ENCODE measurements at regions not wholly inside any gene's neighbourhood (a gene's known extent, or its start where the extent isn't known, plus 50 kb on each side); places are given as distances from the start of the nearest gene placed in this dataset.

GRCh38 chr13:111425326-111425725 is 104.9 kb downstream of the TEX29 start:
- H3K27me3 Mint-ChIP-seq (ENCODE audit: insufficient read depth, low read depth, poor library complexity) = peaks cover 10% of the 10 kb centered on the region
- no peaks in the 10 kb centered on the region for H3K9me3 Mint-ChIP-seq
- no peaks in the 10 kb centered on the region for H3K27me3 ChIP-seq (ENCODE audit: insufficient read depth)
- TF ChIP-seq, protein P1, sequence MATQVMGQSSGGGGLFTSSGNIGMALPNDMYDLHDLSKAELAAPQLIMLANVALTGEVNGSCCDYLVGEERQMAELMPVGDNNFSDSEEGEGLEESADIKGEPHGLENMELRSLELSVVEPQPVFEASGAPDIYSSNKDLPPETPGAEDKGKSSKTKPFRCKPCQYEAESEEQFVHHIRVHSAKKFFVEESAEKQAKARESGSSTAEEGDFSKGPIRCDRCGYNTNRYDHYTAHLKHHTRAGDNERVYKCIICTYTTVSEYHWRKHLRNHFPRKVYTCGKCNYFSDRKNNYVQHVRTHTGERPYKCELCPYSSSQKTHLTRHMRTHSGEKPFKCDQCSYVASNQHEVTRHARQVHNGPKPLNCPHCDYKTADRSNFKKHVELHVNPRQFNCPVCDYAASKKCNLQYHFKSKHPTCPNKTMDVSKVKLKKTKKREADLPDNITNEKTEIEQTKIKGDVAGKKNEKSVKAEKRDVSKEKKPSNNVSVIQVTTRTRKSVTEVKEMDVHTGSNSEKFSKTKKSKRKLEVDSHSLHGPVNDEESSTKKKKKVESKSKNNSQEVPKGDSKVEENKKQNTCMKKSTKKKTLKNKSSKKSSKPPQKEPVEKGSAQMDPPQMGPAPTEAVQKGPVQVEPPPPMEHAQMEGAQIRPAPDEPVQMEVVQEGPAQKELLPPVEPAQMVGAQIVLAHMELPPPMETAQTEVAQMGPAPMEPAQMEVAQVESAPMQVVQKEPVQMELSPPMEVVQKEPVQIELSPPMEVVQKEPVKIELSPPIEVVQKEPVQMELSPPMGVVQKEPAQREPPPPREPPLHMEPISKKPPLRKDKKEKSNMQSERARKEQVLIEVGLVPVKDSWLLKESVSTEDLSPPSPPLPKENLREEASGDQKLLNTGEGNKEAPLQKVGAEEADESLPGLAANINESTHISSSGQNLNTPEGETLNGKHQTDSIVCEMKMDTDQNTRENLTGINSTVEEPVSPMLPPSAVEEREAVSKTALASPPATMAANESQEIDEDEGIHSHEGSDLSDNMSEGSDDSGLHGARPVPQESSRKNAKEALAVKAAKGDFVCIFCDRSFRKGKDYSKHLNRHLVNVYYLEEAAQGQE (IDR thresholded peaks at IDR 0.05; ENCODE audit: unreplicated experiment) = no peak
- TF ChIP-seq CREB1 (CRISPR knock-in tag; IDR thresholded peaks at IDR 0.05; ENCODE audit: low read depth) (no peak), POLR2AphosphoS5 (IDR thresholded peaks at IDR 0.05; ENCODE audit: low read depth) (no peak), JUNB (IDR thresholded peaks at IDR 0.05; ENCODE audit: unreplicated experiment) (no peak), CTCF (conservative IDR thresholded peaks at IDR 0.05; ENCODE audit: low read depth in 2 of 2) (no peak), ZNF331 (CRISPR knock-in tag; IDR thresholded peaks at IDR 0.05; ENCODE audit: low read depth) (no peak), ZNF114 (CRISPR knock-in tag; IDR thresholded peaks at IDR 0.05) (no peak), NANOG (IDR thresholded peaks at IDR 0.05; ENCODE audit: borderline replicate concordance) (no peak), STAT1 (IDR thresholded peaks at IDR 0.05; ENCODE audit: unreplicated experiment) (no peak), EZH2phosphoT487 (IDR thresholded peaks at IDR 0.05; ENCODE audit: unreplicated experiment) (no peak), ETS1 (IDR thresholded peaks at IDR 0.05) (no peak), EZH2 (IDR thresholded peaks at IDR 0.05; ENCODE audit: low read depth, unreplicated experiment) (no peak)
- TF ChIP-seq, protein P2, sequence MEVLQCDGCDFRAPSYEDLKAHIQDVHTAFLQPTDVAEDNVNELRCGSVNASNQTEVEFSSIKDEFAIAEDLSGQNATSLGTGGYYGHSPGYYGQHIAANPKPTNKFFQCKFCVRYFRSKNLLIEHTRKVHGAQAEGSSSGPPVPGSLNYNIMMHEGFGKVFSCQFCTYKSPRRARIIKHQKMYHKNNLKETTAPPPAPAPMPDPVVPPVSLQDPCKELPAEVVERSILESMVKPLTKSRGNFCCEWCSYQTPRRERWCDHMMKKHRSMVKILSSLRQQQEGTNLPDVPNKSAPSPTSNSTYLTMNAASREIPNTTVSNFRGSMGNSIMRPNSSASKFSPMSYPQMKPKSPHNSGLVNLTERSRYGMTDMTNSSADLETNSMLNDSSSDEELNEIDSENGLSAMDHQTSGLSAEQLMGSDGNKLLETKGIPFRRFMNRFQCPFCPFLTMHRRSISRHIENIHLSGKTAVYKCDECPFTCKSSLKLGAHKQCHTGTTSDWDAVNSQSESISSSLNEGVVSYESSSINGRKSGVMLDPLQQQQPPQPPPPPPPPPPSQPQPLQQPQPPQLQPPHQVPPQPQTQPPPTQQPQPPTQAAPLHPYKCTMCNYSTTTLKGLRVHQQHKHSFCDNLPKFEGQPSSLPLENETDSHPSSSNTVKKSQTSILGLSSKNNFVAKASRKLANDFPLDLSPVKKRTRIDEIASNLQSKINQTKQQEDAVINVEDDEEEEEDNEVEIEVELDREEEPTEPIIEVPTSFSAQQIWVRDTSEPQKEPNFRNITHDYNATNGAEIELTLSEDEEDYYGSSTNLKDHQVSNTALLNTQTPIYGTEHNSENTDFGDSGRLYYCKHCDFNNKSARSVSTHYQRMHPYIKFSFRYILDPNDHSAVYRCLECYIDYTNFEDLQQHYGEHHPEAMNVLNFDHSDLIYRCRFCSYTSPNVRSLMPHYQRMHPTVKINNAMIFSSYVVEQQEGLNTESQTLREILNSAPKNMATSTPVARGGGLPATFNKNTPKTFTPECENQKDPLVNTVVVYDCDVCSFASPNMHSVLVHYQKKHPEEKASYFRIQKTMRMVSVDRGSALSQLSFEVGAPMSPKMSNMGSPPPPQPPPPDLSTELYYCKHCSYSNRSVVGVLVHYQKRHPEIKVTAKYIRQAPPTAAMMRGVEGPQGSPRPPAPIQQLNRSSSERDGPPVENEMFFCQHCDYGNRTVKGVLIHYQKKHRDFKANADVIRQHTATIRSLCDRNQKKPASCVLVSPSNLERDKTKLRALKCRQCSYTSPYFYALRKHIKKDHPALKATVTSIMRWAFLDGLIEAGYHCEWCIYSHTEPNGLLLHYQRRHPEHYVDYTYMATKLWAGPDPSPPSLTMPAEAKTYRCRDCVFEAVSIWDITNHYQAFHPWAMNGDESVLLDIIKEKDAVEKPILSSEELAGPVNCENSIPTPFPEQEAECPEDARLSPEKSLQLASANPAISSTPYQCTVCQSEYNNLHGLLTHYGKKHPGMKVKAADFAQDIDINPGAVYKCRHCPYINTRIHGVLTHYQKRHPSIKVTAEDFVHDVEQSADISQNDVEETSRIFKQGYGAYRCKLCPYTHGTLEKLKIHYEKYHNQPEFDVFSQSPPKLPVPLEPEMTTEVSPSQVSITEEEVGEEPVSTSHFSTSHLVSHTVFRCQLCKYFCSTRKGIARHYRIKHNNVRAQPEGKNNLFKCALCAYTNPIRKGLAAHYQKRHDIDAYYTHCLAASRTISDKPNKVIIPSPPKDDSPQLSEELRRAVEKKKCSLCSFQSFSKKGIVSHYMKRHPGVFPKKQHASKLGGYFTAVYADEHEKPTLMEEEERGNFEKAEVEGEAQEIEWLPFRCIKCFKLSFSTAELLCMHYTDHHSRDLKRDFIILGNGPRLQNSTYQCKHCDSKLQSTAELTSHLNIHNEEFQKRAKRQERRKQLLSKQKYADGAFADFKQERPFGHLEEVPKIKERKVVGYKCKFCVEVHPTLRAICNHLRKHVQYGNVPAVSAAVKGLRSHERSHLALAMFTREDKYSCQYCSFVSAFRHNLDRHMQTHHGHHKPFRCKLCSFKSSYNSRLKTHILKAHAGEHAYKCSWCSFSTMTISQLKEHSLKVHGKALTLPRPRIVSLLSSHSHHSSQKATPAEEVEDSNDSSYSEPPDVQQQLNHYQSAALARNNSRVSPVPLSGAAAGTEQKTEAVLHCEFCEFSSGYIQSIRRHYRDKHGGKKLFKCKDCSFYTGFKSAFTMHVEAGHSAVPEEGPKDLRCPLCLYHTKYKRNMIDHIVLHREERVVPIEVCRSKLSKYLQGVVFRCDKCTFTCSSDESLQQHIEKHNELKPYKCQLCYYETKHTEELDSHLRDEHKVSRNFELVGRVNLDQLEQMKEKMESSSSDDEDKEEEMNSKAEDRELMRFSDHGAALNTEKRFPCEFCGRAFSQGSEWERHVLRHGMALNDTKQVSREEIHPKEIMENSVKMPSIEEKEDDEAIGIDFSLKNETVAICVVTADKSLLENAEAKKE (CRISPR knock-in tag; IDR thresholded peaks at IDR 0.05) = no peak
- H3K4me3 Mint-ChIP-seq = no peak overlapping the region
- H3K27ac ChIP-seq (ENCODE audit: low read depth) = no peak overlapping the region
- H3K36me3 ChIP-seq (ENCODE audit: insufficient read depth) = no peaks in the 10 kb centered on the region
- H3K9me2 ChIP-seq (ENCODE audit: insufficient read depth) = no peaks in the 10 kb centered on the region
- H3K36me3 Mint-ChIP-seq (ENCODE audit: low read depth) = no peaks in the 10 kb centered on the region
- no peak overlapping the region for H2AFZ ChIP-seq
- no peaks in the 10 kb centered on the region for H4K20me1 ChIP-seq (replicated peaks; ENCODE audit: insufficient read depth)
- ATAC-seq (no peak), DNase-seq (ENCODE audit: low spot score) (no peak)
- H3K79me2 ChIP-seq (replicated peaks; ENCODE audit: insufficient read depth) = no peaks in the 10 kb centered on the region
- no peaks in the 10 kb centered on the region for H3K4me1 ChIP-seq (ENCODE audit: insufficient read depth)
- H3K4me3 ChIP-seq = no peak overlapping the region
- peaks cover 6% of the 10 kb centered on the region; the same call in 1 of the 3 replicates for H3K4me1 Mint-ChIP-seq
- H3F3A ChIP-seq (replicated peaks; ENCODE audit: low read depth) = no peaks in the 10 kb centered on the region
- H3K27ac Mint-ChIP-seq = no peak overlapping the region
- H3K4me2 ChIP-seq = no peak overlapping the region

Data from GM23338 (cell line).